ENCODE measurements at regions not wholly inside any gene's neighbourhood (a gene's known extent, or its start where the extent isn't known, plus 50 kb on each side); places are given as distances from the start of the nearest gene placed in this dataset.

GRCh38 chr6:120039664-120040063, 690.1 kb upstream of the MAN1A1 start:
- TF ChIP-seq CREB1 (IDR thresholded peaks at IDR 0.05) (no peak), HDAC2 (IDR thresholded peaks at IDR 0.05; ENCODE audit: borderline replicate concordance in 1 of 2, low read depth in 2 of 2, low read length in 2 of 2) (no peak), POLR2A (IDR thresholded peaks at IDR 0.05; ENCODE audit: control extremely low read depth in 1 of 2, low read depth in 2 of 2, low read length in 2 of 2) (no peak)
- Histone ChIP-seq H3K9me3 (ENCODE audit: insufficient read depth in 2 of 2, low read depth in 1 of 2, low read length in 1 of 2) (no peaks in the 10 kb centered on the region), H3K23me2 (ENCODE audit: low read depth, low read length) (no peaks in the 10 kb centered on the region), H2BK20ac (ENCODE audit: low read length) (no peak overlapping the region), H3K23ac (ENCODE audit: insufficient read length) (no peak overlapping the region), H3K4ac (replicated peaks; ENCODE audit: insufficient read length, low read depth, low read length) (no peak overlapping the region), H3K36me3 (ENCODE audit: control insufficient read depth in 2 of 4, insufficient read depth in 4 of 4, low read length in 3 of 4) (no peaks in the 10 kb centered on the region), H3K4me1 (replicated peaks in 1 of 4; ENCODE audit: control insufficient read depth in 3 of 4, insufficient read depth in 4 of 4, low read length in 3 of 4) (no peaks in the 10 kb centered on the region), H3K4me2 (ENCODE audit: insufficient read depth in 1 of 2, low read depth in 2 of 2, low read length in 2 of 2) (no peak overlapping the region), H2BK15ac (ENCODE audit: low read length) (no peak overlapping the region), H4K8ac (ENCODE audit: extremely low read depth, insufficient read depth, low read length) (no peak overlapping the region), H3K79me1 (ENCODE audit: low read depth, low read length) (no peaks in the 10 kb centered on the region), H2BK120ac (replicated peaks; ENCODE audit: low read depth, low read length) (no peak overlapping the region), H2AFZ (ENCODE audit: low read length) (no peak overlapping the region), H2AK5ac (ENCODE audit: low read depth, low read length) (no peak overlapping the region), H2BK5ac (ENCODE audit: low read depth, low read length) (no peak overlapping the region), H2BK12ac (ENCODE audit: low read depth, low read length) (no peak overlapping the region), H4K91ac (replicated peaks; ENCODE audit: insufficient read length, low read length) (no peak overlapping the region), H3K4me3 (ENCODE audit: extremely low read depth in 1 of 4, insufficient read depth in 2 of 4, low read depth in 3 of 4, low read length in 4 of 4) (no peak overlapping the region), H3K56ac (replicated peaks; ENCODE audit: insufficient read length, low read depth, low read length) (no peak overlapping the region), H4K20me1 (replicated peaks in 1 of 2; ENCODE audit: control insufficient read depth in 1 of 2, insufficient read depth in 2 of 2, low read length in 2 of 2) (no peaks in the 10 kb centered on the region), H3K18ac (ENCODE audit: extremely low read depth, low read length) (no peak overlapping the region), H3K79me2 (ENCODE audit: control insufficient read depth in 1 of 2, insufficient read depth in 2 of 2, low read length in 2 of 2) (no peaks in the 10 kb centered on the region), H3K27ac (ENCODE audit: low read depth, low read length) (no peak overlapping the region), H3K9ac (replicated peaks in 1 of 4; ENCODE audit: extremely low read depth in 1 of 4, low read depth in 3 of 4, low read length in 3 of 4) (no peak overlapping the region), H3K27me3 (replicated peaks in 1 of 4; ENCODE audit: control insufficient read depth in 3 of 4, extremely low read depth in 1 of 4, insufficient read depth in 3 of 4, low read length in 3 of 4) (no peaks in the 10 kb centered on the region), H4K5ac (ENCODE audit: insufficient read length, low read depth, low read length) (no peak overlapping the region), H3K14ac (ENCODE audit: insufficient read length) (no peak overlapping the region)
- POLR2A ChIA-PET (ENCODE audit: partially characterized antibody) = no interaction called here
- no peak for FAIRE-seq
- WGBS, 2 experiments (ENCODE audit: extremely low coverage in 1 of 2, insufficient coverage in 1 of 2, insufficient read length in 1 of 2, insufficient replicate concordance in 2 of 2, low coverage in 1 of 2, low lambda C conversion rate in 2 of 2, missing lambda C conversion rate in 1 of 2) = 89% methylated on average over 2 of the region's 2 CpGs; no CpG with 5 or more reads in 1 of the 2 experiments
- DNase-seq (ENCODE audit: low read depth in 1 of 2, low spot score in 2 of 2) = no peak
- CTCF ChIA-PET (ENCODE audit: partially characterized antibody) = no interaction called here
